NCI-H1436 (cell line): ENCODE measurements at regions not wholly inside any gene's neighbourhood (a gene's known extent, or its start where the extent isn't known, plus 50 kb on each side); places are given as distances from the start of the nearest gene placed in this dataset.

ENCODE experiments used
- DNase-seq: peaks from one replicate; lab custom pipeline; 2025; lab: John Stamatoyannopoulos, UW

DNA sequence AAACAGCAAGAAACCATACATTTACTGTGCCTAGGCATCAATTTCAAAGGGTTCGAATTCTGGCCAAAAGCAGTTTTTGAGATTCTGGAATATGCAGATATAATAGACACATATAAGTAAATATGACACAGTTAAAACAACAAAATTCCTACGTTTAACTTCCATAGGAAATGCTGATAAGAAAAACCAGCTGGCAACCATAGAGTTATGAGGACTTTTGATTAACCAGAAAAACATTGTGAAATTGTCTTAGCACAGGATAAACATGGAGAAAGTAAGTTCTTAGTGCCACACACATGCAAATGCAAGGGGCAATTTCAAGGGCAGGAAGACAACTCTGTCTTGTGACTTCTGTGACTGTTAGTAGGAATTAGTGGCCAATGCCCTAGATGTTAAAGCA, 702.1 kb downstream of the TNS3 start:
- DNase-seq, result no peak

DNA sequence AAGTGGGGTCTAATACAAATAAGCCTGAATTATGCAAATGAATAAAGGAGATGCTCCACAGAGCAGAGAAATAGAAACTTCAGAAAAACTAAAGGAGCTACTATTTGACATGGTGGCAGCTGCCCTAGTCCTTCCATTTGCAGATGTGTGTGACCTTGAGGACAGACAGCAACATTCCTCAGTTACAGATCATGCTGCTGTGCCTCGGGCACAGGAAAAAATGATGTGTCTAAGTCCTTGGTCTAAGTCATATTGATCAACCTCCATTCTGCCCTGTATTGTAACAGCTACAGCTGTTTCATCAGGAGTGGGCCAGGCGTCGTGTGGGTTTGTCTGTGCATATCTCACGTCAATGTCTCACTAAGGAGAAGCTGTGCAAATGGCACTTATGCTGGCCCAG, 710.4 kb downstream of the TNS3 start:
- DNase-seq, result no peak

DNA sequence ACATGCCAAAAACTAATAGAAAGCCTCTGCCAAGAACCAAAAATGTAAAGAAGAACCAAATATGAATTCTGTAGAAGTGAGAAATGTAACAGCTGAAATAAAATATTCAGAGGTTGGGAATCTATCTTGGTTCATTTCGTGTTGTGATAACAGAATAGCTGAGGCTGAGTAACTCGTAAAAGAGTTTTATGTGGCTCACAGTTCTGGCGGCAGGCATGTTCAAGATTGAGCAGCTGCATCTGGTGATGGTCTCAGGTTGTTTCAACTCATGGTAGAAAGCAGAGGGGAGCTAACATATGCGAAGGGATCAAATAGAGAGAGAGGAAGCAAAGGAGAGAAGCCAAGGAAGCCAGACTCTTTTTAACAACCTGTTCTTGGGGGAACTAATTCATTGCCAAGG, 717.2 kb downstream of the TNS3 start:
- DNase-seq, result no peak

DNA sequence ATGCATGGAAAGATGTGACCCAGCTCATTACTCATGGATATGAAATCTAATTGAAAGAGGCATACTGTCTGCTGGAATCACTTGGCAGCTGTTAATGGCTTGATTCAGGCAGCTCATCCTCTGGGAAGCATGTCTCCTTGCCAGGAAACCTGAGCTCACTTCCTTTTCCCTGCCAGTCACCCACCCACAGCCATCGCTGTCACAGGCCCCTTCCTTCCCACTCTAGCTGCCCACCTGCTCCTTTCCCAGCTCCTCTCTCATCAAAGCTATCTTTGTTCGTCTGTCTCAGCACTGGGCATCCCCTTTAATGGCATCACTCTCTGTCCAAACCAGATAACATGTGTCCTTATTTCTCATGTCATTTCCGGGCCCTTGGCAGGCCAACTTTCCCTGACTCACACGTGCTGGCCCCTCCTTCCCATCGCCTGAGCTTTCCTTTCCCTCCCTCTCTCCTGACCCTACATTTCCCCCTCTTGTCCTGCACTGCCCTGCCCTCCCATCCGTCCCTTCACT, 721.9 kb downstream of the TNS3 start:
- no peak for DNase-seq

DNA sequence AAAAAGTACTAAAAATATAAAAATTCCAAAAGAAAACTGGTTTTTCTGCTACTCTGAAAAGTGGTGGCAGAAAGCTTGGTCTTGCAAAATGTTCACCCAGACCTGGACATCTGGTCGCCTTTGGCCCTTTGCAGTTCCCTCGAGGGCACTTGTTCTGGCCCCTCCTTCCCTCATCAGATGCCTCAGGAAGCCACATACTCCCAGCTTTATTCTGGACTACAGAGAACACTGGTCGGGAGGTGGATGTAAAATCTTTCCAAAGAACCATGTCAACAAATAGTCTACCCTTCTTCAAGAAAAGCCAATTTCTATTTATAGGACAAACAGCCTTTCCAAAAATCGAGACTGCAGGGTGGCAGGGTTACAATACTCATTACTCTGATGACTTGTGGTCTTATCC, 726.1 kb downstream of the TNS3 start:
- no peak for DNase-seq

DNA sequence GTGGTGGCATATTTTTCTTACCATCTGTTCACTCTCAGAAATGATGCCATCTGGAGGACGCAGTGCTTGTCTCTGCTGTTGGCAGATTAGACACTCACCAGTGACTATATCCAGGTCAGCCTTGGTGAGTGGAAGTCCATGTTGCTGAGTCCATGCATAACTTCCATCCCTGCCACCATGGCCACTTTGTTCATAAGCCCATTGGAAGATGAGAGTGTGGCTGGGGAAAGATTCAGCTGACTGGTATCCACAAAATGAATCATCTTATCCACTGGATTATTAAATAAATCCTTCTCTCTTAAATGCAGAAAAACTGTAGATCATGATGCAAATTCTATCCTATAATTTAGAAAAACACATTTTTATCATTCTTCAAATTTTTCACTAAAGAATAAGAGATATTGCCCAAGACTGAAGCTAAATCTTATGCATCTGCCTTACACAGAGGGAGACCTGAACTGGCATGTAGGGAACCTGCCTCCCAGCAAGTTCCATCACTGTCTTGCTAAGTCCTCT, 726.9 kb downstream of the TNS3 start:
- no peak for DNase-seq

DNA sequence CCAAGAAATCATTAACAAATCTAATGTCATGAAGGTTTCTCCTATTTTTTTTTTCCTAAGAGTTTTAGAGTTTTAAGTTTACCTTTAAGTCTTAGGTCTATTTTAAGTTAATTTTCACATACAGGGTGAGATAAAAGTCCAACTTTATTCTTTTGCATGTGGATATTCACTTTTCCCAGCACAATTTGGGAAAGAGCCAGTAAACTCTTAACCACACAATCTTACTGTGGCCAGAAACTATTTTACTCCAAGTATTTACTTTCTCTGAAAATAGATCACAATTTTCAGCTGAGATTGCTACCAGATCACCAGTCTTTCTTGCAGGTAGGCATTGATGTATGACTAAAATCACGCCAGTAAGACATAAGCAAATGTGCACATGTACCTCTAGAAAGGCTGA, 728.5 kb downstream of the TNS3 start:
- no peak for DNase-seq

DNA sequence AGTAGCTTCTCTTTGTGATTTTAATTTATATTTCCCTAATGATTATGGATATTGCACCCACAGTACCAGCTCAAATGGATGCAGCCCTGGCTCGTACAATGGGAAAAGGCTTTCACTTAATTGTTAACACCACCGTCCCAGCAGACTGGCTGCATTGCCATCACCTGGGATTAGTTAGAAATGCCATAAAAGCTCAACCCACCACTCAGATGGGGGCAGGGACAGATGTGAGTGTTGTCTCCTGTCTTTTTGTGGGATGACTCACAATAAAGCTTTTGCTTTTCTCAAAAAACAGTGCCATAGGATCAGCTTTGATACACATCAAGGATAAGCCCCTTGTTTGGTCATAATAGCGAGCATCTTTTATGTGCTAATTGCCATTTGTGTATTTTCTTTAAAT, 729.1 kb downstream of the TNS3 start:
- no peak for DNase-seq

DNA sequence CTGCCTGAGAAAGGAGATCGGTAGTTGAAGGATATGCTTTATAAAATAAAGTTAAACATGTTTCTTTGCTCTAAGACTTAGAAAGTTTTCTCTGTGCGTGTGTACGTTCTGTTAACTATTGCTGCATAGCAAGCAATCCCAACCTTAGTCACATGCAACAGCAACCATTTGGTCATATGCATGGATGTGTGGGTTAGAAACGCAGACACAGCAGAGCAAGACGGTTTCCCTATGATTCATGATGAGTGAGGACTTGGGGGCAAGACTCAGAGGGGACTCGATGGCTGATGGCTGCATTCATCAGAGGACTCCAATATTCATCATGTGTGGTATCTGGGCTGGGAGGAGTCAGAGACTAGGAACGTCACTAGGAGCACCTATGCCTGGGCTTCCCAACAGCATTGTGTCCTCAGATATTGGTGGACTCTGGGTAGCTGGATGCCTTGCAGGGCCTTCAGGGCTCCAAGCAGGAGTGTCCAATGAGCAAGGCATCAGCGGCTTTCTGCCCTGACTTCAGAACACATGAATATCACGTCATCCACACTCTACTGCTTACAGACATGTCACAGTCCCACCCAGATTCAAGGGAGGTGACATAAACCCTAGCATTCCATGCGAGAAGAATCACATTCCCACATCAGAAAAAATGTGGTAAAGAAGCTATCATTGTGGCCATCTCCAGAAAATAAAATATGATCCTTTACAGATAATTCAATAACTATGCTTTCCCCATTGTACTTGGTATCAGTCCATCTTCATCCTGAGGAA, 731.2 kb downstream of the TNS3 start:
- no peak for DNase-seq

DNA sequence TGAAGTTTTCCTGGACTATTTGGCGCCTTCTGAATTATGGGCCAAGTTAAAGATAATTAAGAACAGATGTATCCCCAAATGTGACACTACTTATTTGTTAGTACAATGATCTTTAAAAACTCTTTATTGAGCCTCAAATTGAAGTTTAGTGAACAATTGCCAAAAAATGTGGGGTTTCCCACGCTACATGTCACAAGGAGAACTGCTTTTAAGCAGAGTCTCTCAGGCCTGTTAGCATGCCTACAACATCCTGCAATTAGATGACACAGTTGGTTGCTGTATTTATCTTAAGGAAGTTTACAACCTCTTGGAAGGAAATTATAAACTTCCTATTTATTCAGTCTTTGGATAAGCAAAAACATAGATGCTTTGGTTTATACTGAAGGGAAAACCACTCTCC, 733.0 kb downstream of the TNS3 start:
- DNase-seq, result no peak

DNA sequence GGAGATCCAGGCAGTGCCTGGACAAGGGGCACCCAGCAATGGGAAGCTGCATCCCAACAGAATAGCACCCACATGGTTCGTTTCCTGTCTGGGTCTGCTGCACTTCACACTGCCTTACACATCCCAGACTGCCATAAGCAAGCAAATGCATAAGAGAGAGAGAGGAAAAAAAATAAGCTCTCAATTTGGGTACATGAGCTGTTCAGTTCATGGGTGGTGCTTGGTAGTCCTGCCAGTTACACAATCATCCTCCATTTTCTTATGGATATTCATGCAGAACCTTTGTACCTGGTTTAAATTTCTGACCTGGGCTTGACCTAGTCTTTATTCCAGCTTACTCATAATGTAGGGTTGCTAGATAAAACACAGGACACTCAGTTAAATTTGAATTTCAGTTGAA, 733.6 kb downstream of the TNS3 start:
- no peak for DNase-seq

DNA sequence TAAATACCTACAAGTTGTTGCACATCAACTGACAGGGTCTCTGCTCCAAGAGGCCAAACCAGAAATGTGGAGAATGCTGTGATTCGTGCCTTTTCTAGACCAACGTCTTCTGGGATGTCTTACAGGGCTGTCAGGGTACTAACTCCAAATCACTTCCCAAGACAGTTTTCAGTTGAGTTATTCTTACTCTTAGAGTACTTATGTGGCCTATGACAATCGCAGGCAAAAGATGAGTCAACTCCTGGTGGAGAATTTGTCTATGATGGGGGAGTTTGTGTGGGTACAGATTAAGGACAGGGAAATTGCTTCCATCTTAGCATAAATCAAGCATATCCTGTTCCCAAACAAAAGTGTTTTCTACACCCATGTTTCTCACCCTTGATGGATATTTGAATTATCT, 734.8 kb downstream of the TNS3 start:
- no peak for DNase-seq

DNA sequence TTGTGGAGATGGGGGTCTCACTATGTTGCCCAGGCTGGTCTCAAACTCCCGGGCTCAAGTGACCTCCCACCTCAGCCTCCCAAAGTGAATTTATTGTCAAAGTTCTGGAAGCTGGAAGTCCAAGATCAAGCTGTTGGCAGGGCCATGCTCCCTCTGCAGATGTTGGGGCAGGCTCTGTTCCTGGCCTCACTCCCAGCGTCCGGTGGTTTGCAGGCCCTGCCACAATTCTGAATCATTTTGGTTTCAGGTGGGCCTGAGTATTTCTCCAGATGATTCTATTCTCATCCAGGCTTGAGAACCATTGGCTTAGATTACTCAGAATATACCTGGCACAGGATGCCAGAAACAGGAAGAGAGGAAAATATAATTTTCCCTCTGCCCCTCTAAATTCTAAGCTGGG, 737.4 kb downstream of the TNS3 start:
- DNase-seq, result no peak

DNA sequence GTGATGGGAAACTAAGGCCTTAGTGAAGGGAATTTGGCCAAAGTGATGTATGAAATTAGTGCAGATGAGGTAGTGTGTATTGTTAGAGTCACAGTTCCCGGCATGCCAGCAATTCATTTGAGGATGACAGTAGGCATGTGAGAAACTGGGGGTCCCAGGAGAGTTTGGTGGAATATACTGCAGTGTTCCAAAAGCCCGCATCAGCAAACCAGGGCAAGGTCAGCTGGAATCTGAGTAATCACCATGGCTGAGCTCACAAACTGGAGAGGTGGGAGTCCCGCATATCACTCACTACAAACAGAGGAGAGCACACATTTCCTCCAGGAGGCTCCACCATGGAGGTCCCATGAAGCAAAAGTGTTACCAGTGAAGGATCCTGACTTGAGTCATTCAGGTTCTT, 740.7 kb downstream of the TNS3 start:
- DNase-seq, result no peak

DNA sequence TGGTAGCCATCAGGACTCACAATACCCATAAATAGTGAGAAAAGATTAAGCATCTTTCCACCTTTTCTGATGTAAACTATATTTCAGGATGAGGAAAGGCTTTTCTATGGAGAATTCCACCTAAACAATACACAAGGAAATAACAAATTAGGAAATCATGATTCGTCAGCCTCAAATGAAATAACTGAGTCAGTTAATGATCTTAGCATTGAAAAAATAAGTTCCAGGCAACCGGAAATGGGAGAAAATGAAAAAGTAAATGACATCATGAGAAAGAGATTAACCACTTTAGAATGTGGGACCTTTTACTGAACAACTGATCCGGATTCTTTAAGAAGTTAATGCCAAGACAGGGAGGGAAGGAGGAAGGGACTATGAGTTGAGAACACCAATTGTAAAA, 742.3 kb downstream of the TNS3 start:
- no peak for DNase-seq

DNA sequence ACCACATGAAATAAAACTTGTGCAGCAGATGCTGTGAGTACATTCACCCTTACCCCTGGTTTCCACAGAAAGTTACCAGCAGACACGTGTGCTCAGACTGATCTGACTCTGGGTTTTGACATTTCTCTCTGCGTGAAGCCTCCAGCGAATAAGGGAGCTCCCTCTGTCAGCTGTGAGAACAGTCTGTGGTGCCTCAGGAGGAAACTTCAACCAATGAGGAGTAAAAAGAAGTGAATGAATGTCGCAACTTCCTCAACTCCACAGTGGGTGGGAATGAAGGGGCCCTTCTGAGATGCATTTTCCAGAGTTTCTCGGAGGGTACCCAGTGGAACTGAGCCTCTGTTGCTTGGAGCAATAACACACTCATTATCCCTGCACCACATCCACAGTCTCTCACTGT, 743.4 kb downstream of the TNS3 start:
- no peak for DNase-seq

DNA sequence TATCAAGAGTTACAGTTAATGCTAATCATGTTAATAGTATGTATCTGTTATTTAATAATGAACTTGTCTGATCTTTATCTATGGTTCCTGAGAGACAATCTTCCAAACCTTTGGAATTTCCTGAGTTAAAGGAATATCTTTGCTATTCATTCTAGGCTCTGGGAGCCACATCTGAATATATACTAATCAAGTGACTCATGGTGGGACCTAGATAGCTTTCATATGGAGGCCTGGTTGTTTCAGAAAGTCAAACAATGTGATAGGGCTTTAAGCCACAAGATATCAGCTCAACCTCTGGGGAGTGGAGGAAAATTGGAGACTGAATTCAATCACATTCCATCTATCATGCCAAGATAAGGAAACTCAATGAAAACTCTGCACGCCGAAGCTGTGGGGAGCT, 746.4 kb downstream of the TNS3 start:
- DNase-seq, result no peak

DNA sequence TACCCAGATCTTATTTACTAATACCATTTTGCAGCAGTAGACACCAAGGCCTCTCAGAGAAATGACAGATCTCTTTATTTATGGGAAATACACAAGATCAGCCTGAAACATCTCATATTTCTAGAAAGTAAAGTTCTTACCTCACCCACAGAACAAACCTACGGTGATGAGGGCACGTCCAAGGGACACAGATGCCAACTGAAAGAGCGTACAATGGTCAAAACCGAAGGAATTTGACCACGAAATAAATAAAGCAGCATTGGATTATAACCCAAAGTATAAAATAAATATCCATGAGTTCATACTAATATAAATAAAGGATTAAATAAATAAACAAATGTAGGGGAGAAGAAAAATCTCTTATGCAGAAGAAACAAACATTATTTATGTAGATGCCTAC, 747.0 kb downstream of the TNS3 start:
- DNase-seq, result no peak

DNA sequence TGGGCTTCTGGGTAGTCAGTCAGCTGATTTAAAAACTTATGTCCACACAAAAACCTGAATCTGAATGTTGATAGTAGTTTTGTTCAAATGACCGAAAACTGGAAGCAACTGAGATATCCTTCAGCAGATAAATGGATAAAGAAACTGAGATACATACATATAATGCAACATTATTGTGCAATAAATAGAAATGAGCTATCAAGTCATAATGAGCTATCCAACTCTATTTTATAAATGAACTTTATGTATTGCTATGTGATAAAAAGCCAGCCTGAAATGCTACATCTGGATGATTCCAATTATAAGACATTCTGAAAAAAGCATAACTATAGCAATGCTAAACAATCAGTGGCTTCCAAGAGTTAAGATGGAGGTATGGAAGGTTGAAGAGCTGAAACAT, 748.7 kb downstream of the TNS3 start:
- DNase-seq, result no peak

DNA sequence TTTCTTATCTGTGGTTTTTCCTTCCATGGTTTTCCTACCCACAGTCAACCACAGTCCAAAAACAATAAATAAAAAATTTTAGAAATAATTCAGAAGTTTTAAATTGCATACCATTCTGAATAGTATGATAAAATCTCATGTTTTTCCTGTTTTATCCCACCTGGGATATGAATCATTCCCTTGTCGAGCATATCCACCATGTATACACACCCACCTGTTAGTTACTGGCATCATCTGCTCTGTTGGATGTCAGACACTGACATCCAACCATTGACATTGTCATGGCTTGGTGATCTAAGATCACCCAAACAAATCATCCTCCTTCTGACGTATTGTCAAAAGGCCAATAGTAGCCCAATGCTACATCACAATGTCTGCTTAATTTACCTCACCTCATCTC, 749.8 kb downstream of the TNS3 start:
- DNase-seq, result no peak

DNA sequence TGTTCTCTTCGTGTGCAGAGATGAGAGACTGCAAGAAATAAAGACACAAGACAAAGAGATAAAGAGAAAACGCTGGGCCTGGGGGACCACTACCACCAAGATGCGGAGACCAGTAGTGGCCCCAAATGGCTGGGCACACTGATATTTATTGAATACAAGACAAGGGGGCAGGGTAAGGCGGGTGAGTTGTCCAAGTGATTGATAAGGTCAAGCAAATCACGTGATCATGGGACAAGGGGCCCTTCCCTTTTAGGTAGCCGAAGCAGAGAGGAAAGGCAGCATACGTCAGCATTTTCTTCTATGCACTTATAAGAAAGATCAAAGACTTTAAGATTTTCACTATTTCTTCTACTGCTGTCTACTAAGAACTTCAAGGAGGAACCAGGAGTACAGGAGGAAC, 762.1 kb downstream of the TNS3 start:
- DNase-seq, result no peak

DNA sequence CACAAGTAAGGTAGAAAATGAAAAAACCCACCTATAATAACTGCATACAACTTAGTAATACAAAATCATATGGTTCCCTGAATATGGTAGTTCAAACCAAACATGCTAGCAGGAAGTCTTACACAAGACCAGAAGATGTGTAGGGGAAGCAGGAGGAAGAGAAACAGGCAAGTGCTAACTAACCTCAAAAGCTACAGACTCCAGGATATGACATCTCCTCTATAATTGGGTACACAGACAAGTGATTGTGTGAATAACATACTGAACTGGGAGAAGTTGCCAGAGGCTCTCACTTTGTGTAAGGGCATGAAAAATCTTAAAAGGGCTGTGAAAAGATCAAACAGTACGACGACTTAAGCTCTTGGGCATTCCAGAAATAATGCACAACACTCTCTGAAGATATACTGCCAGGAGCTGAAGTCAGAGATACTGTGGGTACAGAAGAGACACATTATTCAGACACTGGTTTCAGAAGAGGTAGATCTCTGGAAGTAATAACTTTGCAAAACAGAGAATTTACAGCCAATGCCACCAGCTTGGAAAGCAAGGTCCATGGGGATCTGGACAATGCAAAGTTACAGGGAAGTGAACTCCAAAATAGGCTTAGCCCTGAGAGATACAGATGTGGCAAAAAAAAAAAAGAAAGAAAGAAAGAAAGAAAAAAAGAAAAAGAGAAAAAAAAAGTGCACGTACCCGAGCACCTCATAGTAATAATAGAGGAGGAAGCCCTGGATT, 767.2 kb downstream of the TNS3 start:
- DNase-seq, result no peak

DNA sequence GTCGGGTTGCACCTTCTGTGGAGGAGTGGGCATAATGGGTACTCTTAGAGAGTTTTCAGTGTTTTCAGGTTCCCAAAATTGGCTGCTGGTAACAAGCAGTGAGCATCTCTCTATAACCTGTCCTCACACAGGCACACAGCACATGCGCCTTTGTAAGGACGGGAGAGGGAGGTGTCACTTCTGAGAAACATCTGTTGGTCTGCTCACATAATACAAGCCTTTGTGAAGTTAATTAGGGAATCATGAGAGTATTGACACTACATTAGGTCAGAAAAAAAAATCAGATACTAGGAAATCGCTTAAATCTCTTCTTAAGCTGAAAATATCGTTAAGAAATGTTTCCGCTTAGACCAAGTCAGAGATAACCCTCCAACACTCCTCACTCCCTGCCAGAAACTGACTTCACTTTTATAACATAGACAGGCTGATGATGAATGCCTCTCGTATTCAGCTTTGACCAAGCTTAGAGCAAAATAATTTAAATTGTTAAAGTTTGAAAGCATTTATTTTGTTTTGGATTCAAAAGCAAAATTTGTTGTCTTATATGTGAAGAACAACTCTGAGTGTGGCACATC, 769.7 kb downstream of the TNS3 start:
- no peak for DNase-seq
